ENCODE measurements at regions not wholly inside any gene's neighbourhood (a gene's known extent, or its start where the extent isn't known, plus 50 kb on each side); places are given as distances from the start of the nearest gene placed in this dataset.

- TF ChIP-seq, protein P1, sequence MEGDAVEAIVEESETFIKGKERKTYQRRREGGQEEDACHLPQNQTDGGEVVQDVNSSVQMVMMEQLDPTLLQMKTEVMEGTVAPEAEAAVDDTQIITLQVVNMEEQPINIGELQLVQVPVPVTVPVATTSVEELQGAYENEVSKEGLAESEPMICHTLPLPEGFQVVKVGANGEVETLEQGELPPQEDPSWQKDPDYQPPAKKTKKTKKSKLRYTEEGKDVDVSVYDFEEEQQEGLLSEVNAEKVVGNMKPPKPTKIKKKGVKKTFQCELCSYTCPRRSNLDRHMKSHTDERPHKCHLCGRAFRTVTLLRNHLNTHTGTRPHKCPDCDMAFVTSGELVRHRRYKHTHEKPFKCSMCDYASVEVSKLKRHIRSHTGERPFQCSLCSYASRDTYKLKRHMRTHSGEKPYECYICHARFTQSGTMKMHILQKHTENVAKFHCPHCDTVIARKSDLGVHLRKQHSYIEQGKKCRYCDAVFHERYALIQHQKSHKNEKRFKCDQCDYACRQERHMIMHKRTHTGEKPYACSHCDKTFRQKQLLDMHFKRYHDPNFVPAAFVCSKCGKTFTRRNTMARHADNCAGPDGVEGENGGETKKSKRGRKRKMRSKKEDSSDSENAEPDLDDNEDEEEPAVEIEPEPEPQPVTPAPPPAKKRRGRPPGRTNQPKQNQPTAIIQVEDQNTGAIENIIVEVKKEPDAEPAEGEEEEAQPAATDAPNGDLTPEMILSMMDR (IDR thresholded peaks at IDR 0.05; ENCODE audit: low read depth, low read length, missing input control) = no peak
- TF ChIP-seq GABPA (IDR thresholded peaks at IDR 0.05 in 1 of 2, conservative IDR thresholded peaks at IDR 0.05 in 1 of 2) = no peak
Measured at GRCh38 chr2:137846993-137847392, 117.3 kb upstream of the HNMT start.
